Stimulated activated CD4-positive, alpha-beta T cell treated with anti-CD3 and anti-CD28 coated beads, Interleukin-15, amount 100 ng/mL, for 24 hours (primary cell): ENCODE measurements at regions not wholly inside any gene's neighbourhood (a gene's known extent, or its start where the extent isn't known, plus 50 kb on each side); places are given as distances from the start of the nearest gene placed in this dataset.

Experiments used
- DNase-seq: peaks from one replicate; pipeline ENCODE4 v3.0.0-alpha.2; 2020

DNA sequence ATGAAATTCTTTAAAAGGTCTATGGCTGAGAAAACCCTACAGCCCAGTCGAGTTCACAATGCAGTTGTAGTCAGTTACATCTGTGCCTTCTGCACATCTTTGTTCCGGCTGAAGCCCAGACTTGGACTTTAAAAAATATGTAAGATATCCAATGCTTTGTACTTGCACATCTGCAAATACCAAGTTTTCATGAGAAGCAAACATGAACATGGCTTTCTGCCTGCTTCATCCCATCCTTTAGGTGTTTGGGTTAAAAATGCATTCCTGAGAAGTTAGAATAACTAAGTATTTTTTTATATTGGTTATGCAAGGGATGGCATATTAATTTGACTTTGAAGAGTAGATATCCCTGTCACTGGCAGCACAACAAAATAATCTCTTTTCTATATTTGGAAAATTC is 528.4 kb downstream of the METTL15 start:
- DNase-seq: no peak

DNA sequence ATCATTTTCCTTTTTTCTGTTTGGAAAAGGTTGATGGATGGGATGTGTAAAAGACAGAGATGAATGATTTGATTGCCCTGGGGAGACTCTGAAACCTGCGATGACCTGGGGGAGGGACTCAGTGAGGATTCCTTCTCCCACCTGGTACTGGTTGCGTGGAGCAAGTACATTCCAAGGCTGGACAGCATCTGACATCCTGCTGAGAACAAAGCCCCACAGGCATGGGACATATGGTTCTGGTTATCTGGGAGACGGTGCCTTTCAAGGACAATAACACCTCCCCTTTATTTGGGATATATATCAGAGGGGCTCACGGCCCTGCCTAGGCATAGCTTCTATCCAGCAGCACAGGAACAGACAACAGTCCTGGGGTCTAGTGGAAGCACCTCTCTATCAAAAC is 527.8 kb downstream of the METTL15 start:
- no peak for DNase-seq

DNA sequence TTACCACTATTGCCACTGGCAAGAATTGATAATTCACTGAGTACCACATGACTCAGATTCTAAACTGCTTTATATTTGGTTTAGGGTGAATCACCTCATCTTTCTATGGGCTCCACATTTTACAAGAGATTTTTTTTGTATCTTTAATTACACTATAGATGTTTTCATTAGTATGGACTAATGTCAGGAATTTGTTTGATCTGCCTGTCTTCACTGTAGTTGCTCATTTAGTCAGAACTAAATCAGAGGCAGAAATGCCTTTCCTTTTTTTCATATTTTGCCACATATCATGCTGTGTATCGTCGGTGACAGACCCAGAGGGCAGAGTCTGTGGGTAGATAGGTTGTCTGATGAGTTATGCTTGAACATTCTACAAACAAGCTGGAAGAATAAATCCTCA is 524.1 kb downstream of the METTL15 start:
- no peak for DNase-seq

DNA sequence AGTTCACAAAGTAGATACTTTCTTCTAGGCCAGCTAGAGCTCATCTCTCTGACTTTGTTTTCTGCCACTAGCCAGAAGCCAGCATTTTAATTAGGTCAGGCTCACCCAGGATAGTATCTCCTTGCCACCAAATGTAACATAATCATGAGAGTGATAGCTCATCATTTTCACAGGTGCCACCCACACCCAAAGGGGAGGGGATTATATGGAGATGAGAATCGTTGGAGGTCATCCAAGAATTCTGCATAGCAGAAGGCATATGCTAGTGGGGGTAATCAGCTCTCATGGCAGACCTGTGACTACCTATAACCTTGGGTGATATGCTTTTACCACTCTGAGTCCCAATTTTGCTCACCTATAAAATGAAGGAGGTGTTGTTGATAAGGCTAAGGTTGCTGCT is 523.0 kb downstream of the METTL15 start:
- DNase-seq: no peak

DNA sequence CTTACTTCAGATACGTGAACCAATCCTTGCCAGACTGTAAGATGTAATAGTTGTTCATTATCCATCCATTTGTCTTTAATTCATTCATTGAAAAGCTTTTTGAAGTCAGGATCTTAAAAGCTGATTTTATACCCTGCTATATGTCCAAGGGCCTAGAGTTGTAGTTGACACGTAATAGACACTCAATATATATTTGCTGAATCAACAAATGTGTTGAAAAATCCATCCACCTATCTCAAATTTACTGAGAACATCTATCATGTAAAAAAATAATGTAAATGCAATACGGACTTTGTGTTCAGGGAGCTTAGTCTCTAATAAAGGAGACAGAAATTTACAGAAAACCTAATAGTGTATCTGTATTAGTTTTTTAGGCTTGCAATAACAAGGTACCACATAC is 521.0 kb downstream of the METTL15 start:
- no peak for DNase-seq

DNA sequence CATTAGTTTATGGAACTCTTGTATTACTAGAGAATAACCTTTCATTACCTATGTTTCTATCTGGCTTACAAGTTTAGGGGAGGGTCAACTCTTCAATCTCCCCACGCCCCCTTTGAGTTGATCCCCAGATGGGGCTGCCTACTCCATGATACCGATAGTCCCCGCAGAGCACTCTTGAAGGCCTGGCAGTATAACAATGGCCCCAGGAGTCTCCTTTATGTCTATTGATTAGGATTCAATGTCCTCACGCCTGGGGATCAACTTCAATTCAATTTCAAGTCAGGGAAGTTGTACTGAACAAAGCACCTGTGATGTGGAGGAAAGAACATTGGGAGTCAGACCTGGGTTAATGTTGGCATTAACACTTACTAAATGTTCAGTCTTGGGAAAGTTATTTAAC is 520.2 kb downstream of the METTL15 start:
- DNase-seq: no peak

DNA sequence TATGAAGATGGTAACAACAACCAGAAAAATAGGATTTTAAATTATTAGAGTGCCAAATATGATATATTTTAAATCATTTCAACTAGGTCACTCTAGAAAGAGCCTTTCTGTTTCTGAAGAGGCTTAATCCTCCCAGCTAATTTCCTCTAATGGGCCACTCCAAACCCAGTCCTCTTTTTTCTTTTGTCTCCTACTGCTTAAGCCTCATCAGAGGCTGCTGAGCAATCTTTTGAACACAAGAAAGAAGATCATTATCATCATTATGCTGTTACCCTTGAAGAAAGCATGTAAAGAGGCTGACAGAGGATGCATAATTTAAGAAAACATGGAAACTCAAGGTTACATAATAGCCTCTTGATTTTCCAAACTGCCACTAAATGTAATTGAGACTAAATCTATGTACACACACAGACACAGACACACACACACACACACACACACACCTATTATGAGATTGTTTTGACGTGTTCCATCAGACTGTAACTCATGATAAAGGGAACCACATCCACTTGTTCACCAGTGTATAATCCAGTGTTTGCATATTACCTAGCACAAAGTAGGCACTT is 519.6 kb downstream of the METTL15 start:
- DNase-seq: no peak

DNA sequence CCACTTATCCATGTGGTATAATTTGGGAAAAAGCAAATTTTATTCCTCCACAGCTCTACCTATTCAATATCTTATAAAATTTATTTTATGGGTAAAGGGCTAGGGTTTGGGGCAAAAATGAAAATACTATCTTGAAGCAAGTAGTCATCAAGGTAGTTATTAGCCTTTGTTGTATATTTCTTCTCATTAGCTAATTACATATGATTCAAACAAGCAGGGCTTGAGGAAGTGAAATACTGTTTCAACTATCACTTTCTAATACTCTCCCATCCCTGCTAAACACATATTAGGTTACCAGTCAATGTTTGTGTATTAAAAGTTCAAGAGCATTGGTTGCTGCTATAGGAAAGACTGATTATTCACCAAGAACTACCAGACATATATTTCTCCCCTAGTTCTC is 517.3 kb downstream of the METTL15 start:
- DNase-seq: no peak

DNA sequence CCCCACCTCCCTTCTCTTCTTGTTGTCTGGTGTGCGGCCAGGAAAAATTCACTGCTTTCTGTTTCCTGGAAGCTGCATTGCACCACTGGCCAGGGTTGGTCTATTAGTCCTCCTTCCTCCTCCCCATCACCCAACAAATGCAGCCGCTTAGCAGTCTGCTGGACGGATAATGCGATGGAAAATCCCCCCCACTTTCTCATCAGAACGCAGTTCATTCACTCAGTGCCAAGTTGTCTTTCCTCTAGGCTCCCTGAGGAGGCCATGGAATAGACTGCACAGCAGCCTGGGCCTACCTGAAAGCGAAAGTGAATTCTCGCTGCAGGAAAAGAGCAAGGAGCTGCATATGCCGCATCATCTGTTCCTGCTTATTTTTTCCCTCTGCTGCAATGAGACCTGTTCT is 513.6 kb downstream of the METTL15 start:
- DNase-seq: no peak

DNA sequence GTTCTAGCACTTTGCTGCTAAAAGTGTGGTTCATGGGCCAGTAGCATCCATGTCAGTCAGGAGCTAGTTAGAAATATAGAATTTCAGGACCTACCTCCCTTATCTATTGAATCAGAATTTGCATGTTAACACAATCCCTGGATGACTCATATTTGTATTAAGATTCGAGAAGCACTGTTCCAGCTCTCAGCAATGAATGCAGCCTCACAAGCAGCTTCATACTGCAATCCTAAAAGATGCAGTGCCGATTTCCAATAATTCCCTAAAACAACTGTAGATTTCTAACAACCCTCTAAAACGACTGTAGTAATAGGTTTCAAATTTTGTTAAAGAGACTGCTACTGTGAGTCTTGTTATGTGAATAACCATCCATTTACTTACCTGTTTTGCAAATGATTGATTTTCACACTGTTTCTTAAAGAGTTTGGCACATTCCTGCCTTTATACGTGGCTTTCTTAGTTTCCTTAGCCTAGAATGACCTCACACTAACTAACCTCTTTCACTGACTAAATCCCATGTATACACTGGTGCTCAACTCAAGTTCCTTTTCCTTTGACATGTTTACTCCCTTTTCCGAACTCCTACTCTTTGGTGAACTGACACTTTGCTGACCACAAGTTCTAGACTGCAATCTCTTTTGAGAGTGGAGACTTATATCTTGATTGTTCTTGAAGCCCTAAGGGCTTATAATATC is 511.8 kb downstream of the METTL15 start:
- DNase-seq: no peak

DNA sequence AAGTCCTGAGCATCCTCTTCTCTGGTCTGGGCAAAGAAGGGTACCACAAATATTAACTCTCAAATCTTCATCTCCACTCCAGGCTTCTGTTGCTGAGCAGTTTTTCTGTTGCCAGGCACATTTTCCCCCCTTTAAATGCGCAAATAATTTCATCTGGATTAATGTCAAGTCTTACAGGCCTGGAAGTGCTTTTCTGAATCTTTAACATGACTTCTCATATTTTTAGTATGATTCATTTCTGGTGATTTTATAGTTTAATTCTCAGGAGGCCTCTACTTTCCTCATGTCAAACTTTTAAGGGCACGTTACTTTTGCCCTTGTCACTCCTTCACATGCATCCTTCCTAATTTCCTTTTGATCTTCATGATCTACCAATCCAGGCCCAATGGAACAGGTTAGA is 510.2 kb downstream of the METTL15 start:
- DNase-seq: no peak

DNA sequence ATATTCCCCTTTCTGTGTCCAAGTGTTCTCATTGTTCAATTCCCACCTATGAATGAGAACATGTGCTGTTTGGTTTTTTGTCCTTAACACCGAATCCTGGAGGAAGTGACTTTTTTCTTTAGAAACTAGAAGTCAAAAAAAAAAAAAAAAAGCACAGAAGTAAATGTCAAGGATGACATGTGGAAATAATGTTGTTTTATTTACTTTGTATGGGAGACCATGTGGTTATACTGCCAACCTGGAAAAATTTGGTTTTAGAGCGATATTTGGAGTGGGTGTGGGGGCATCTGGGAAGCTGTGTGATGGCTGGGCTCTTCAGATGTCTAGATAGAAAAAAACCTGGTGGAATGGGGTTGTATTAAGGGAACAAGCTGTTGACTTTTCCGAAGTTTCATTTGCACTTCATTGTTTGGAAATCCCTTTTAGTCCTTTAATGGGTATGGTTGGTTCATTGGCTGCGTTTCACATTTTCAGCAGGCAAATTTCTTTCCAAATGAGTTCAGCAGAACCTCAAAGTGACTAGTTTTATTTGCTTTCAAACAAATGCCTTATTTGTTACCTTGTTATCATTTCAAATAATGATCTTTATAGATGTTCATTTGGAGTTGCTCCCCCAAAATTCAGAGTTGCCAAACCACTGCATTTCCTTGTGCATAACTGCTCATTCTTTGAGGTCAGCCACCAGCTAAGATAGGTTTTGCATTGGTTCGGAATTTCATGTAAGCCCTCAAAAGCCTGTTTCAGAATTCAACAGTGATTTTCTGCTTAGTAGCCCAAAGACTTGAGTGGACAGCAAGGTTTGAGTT is 508.2 kb downstream of the METTL15 start:
- DNase-seq: no peak

DNA sequence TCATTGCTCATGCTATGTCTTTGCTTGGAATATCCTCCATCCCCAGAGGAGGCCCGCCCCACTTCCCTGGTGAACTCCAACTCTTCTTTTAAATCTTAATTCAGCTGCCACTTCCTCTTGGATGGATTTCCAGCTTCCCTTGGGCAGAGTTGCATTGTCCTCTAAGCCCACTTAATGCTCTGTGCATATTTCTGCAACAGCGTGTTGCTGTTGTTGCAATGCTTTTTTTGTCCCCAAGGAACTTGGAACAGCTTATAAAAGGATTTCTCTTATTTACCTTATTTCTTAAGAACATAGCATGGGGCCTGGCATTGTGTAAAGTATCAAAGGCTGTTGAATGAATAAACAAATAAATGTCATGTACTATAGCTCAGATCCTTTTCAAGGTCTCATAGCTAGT is 507.4 kb downstream of the METTL15 start:
- DNase-seq: no peak

DNA sequence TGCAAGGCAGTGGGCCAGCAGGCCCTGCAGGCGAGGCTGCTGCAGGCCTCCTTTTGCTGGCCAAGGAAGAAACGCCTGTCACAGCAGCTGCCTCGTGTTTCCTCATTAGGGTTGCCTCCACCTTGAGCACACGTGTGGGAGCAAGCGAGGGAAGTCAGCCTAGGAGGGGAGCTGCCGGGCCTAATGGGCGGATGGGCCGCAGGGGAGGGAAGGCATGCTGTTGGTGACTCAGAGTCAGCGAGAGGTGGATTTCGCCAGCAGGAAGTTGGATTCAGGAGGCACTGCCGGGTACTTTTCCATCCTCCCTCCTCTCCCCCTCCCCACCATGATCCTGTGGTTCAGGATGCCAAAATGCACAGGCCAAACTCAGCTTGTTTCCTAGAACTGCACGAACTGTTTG is 498.7 kb downstream of the METTL15 start:
- no peak for DNase-seq

DNA sequence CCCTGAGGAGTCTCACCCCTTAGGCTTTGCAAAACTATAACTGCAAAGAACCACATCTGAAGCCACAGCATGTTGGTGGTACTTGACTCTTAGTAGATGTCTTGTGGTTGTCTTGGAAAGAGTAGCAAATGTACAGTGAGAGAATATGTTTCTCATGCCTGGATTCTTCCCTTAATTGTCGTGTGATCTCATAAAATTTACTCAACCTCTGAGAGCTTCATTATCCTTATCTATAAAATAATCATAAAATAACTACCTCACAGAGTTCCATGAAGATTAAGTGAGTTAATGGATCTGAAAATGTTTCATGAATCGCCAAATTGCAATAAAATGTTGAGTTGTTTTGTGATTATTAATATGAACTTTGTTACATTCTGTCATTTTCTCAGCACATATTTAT is 491.5 kb downstream of the METTL15 start:
- no peak for DNase-seq

DNA sequence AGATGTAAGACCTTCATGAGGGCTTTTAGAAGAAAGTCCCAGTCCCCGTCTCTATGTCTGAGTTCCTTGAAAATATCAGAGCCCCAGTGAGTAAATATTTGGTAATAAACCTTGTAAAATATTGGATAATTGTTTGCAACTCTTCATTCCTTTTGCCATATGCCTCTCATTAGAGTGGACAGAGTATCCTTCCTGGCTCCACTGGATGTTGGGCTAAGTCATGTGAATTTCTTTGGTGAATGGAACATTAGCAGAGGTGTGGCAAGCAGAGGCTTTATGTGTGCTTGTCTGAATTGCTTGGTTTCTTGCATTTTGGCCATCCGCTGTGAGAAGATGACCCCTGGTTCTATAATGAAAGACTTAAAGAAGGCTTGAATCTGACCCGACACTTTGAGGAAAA is 490.3 kb downstream of the METTL15 start:
- DNase-seq: no peak

DNA sequence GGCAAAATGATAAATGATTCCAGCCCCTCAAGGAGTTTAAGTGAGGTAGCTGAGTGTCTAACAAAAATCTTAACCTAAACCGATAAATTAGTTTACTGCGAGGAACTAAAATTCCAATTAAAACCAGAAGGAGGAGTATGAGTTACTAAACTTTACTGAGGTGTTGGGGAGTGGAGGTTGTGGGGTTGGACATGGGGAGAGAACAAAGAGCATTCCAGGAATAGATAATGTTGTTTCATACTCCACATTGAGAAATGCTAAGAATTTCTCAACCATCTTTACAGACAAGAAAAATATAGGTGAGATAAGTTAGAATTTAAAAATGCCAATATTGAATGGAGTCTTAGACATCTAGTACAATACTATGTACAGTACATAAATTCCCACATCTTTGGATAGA is 488.6 kb downstream of the METTL15 start:
- no peak for DNase-seq

DNA sequence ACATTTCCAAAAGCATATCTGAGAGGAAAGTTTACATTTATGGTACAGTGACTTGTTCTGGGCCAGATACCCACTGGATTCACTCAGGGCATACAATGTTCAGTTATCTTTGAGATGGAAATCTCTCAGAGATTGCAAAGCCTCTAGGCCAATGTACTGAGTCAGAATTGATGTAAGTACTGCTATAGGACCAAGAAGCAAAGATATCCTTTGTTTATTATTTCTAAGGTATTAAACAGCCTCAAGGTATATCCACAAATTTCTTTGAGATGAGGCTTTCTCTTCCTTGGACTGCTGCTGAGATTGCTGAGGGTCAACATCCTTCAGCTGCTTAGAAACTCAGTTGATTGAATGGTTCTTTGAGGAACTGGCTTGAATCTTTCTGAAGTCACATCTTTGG is 484.0 kb downstream of the METTL15 start:
- DNase-seq: no peak

DNA sequence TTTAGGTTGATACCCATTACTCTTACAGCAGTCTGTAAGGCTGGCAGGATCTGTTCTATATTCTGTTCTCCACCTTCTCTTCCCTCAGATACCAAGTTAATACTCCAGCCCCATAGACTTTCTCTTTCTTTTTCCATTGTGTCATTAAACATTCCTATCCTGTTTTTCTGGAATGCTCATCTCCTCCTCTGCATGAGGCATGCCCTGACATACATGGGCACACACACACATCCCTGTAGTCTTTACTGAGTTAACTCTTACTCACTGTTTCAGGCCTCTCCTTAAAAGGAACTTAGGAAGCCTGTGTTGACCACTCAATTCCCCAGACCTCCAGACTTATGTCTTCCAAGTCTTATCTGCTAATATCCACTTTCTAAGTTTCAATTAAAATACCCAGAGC is 476.8 kb downstream of the METTL15 start:
- no peak for DNase-seq

DNA sequence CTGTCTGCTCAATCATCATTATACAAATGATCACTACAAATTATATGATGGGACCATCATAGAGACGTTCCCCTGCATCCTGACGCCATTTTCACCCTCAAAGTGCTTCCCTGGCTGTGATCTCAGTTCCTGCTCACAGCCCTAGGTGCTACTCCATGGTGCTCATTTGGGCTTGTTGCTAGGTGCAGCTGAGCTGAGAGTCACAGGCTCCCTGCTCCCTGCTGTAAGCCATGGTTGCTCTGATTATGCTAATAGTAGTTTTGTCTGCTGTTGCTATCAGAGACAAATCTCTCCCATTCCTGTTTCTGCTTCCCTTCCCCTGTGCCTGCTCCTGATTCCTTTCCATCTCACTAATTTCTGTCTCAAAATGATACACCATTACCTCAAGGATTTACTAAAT is 474.3 kb downstream of the METTL15 start:
- no peak for DNase-seq

DNA sequence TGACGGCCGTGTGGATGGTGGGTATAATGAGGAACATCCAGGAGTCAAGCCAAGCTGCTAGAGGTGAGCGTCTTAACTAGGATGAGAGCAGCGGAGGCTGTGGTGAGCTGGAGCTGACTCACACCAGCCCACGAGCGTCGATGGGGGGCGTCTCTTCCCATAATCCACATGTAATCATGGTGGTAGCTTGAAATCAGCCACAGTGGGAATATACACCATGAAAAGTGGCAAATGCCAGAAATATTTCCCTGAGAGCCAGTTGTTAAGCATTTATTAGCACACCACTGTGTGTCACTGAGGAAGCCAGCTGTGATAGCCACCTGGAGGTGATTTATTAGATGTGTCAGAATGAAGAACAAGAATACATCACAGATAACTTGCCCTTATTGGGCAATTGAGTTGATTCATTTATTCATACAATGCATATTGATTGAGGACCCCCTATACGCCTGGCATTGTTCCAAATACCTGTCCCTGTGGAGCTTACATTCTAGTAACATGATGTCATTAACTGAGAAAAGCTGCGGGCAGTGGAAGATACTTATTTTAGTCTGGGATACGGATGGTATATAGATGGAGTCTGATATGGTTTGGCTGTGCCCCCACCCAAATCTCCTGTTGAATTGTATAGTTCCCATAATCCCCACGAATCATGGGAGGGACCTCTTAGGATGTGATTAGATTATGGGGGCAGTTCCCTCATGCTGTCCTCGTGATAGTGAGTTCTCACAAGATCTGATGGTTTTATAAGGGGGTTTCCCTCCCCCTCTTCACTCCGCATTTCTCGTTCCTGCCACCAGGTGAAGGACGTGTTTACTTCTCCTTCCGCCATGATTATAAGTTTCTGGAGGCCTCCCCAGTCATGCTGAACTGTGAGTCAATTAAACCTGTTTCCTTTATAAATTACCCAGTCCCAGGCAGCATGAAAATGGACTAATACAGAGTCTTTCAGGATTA is 473.4 kb downstream of the METTL15 start:
- DNase-seq: no peak

DNA sequence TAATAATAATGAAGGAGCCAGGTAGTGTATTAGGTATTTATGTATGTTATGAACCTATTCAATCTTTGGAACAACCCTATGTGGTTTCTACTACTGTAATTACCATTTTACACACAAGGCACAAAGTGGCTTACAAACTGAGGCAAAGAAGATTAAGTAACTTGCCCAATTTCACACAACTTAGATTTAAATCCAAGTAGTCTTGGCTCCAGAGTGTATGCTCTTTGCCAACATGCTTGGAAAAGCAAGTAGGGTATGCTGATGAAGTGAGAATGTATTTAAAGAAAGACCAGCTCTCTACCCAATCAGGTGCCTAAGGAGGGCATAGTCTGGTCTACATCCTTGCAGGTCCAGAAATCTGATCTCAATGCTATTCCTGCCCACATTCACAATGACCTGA is 463.2 kb downstream of the METTL15 start:
- DNase-seq: no peak

DNA sequence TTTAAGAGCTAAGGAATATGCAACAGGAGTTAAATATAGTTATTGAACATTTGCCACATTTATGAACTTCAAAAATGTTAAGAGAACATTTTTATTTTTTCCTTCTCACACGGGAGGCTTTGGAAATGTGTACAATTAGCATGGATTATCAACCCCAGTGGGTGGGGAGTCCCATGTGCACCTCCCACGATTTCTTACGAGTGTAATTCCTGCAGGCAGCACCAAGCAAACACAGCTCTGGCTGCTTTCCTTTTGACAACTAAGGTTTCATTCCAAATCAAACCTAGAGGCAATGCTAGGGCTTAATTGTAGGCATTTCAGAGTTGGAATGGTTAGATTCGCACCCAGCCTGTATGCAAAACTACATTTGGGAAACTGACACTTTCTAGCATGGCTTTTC is 460.9 kb downstream of the METTL15 start:
- DNase-seq: no peak
